Fibroblast of lung (primary cell): ENCODE measurements at regions not wholly inside any gene's neighbourhood (a gene's known extent, or its start where the extent isn't known, plus 50 kb on each side); places are given as distances from the start of the nearest gene placed in this dataset.

Source experiments
- DNase-seq, 2 donors: peaks; one replicate each; pipeline versions ENCODE4 v3.0.0 to v3.0.0-alpha.2; 2010; ENCODE audit warnings: low read depth in 2 of 2
- H2AFZ ChIP-seq: 2 replicates; pipeline ENCODE4 v1.5.1; 2012; ENCODE audit warnings: low read length, control low read depth, inconsistent platforms
- H3K27ac ChIP-seq: 2 replicates; pipeline ENCODE4 v1.5.1; 2011; ENCODE audit warnings: low read length, control low read depth; ENCODE audit not compliant: insufficient read depth
- H3K27me3 ChIP-seq: 2 replicates; pipeline ENCODE4 v1.5.1; 2011; ENCODE audit warnings: mild to moderate bottlenecking, low read length; ENCODE audit not compliant: control insufficient read depth, insufficient read depth
- H3K36me3 ChIP-seq: 2 replicates; pipeline ENCODE4 v1.5.1; 2011; ENCODE audit warnings: low read length; ENCODE audit not compliant: control insufficient read depth, insufficient read depth
- H3K4me1 ChIP-seq: 2 replicates; pipeline ENCODE4 v1.5.1; 2011; ENCODE audit warnings: low read length; ENCODE audit not compliant: control insufficient read depth, insufficient read depth; ENCODE audit errors: extremely low read depth
- H3K4me2 ChIP-seq: 2 replicates; pipeline ENCODE4 v1.5.1; 2011; ENCODE audit warnings: low read length, control low read depth; ENCODE audit not compliant: insufficient read depth; ENCODE audit errors: extremely low read depth
- H3K4me3 ChIP-seq, 4 experiments: fragments of 200-600 bp in 1 of 4; sonication (generic) in 1 of 4; replicated peaks in 1 of 4; 2 replicates each; pipeline ENCODE4 v1.5.1; 2011 to 2016; ENCODE audit warnings: low read length in 4 of 4, low read depth in 3 of 4, mild to moderate bottlenecking in 3 of 4, control low read depth in 2 of 4, inconsistent platforms in 1 of 4, mixed read lengths in 1 of 4; ENCODE audit not compliant: insufficient read depth in 1 of 4; ENCODE audit errors: control extremely low read depth in 1 of 4
- H3K79me2 ChIP-seq: 2 replicates; pipeline ENCODE4 v1.5.1; 2012; ENCODE audit warnings: mild to moderate bottlenecking, low read length, inconsistent platforms; ENCODE audit not compliant: control insufficient read depth, insufficient read depth
- H3K9ac ChIP-seq: 2 replicates; pipeline ENCODE4 v1.5.1; 2011; ENCODE audit warnings: mild to moderate bottlenecking, low read length, control low read depth; ENCODE audit not compliant: insufficient read depth
- H3K9me3 ChIP-seq: 2 replicates; pipeline ENCODE4 v1.5.1; 2012; ENCODE audit warnings: low read depth, low read length; ENCODE audit not compliant: control insufficient read depth, insufficient read depth
- H4K20me1 ChIP-seq: 2 replicates; pipeline ENCODE4 v1.5.1; 2011; ENCODE audit warnings: low read length; ENCODE audit not compliant: control insufficient read depth, insufficient read depth; ENCODE audit errors: extremely low read depth
- EZH2 ChIP-seq: IDR thresholded peaks from 2 replicates; pipeline ENCODE4 v1.5.1; 2012; ENCODE audit warnings: low read length, control low read depth, mild to moderate bottlenecking; ENCODE audit errors: missing control alignments
- TF ChIP-seq, protein P1 (sequence below), 2 donors: IDR thresholded peaks in 1 of 2; conservative IDR thresholded peaks in 1 of 2; 1 replicate in 1 of 2; 2 replicates in 1 of 2; pipeline ENCODE4 v1.5.1; 2011 to 2012; ENCODE audit warnings: low read length in 2 of 2, control low read depth in 1 of 2, inconsistent platforms in 1 of 2, low read depth in 1 of 2, mild to moderate bottlenecking in 1 of 2

GRCh38 chr9:87214991-87215390 lies 267.7 kb upstream of the GAS1 start:
- TF ChIP-seq, protein P1, sequence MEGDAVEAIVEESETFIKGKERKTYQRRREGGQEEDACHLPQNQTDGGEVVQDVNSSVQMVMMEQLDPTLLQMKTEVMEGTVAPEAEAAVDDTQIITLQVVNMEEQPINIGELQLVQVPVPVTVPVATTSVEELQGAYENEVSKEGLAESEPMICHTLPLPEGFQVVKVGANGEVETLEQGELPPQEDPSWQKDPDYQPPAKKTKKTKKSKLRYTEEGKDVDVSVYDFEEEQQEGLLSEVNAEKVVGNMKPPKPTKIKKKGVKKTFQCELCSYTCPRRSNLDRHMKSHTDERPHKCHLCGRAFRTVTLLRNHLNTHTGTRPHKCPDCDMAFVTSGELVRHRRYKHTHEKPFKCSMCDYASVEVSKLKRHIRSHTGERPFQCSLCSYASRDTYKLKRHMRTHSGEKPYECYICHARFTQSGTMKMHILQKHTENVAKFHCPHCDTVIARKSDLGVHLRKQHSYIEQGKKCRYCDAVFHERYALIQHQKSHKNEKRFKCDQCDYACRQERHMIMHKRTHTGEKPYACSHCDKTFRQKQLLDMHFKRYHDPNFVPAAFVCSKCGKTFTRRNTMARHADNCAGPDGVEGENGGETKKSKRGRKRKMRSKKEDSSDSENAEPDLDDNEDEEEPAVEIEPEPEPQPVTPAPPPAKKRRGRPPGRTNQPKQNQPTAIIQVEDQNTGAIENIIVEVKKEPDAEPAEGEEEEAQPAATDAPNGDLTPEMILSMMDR (conservative IDR thresholded peaks at IDR 0.05 in 1 of 2, IDR thresholded peaks at IDR 0.05 in 1 of 2; ENCODE audit: low read depth in 1 of 2, low read length in 2 of 2) = no peak
- TF ChIP-seq EZH2 = no peak
- Histone ChIP-seq H3K4me2 (no peak overlapping the region), H4K20me1 (no peaks in the 10 kb centered on the region), H3K4me1 (no peaks in the 10 kb centered on the region), H3K36me3 (no peaks in the 10 kb centered on the region), H3K9me3 (no peaks in the 10 kb centered on the region), H2AFZ (no peak overlapping the region), H3K9ac (no peak overlapping the region), H3K4me3 (no peak overlapping the region), H3K27ac (no peak overlapping the region), H3K79me2 (no peaks in the 10 kb centered on the region), H3K27me3 (no peaks in the 10 kb centered on the region)
- DNase-seq = no peak

DNA sequence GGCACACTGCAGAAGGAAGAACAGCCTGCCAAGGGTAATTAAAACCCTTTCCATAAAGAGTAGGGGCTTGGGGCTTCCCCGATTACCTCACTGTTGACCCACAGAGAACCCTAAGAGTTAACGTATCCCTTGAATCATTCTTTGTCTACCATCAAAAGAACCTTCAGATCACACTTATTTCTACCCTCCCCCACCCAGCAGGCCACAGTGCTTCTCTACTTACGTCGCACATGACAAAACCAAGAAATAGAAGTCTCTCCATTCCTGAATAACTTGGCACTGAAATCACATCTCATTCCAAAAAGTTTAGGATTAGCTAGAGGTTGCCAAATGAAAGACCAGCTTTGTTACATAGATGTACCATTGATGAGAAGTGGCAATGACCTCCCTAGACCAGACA lies 268.7 kb upstream of the GAS1 start:
- H3K27me3 ChIP-seq = no peaks in the 10 kb centered on the region
- no peaks in the 10 kb centered on the region for H3K9me3 ChIP-seq
- no peaks in the 10 kb centered on the region for H3K36me3 ChIP-seq
- no peak overlapping the region for H2AFZ ChIP-seq
- TF ChIP-seq, protein P1 (conservative IDR thresholded peaks at IDR 0.05 in 1 of 2, IDR thresholded peaks at IDR 0.05 in 1 of 2; ENCODE audit: low read depth in 1 of 2, low read length in 2 of 2) = no peak
- TF ChIP-seq EZH2 = no peak
- no peak overlapping the region for H3K4me3 ChIP-seq
- no peaks in the 10 kb centered on the region for H3K79me2 ChIP-seq
- no peak overlapping the region for H3K9ac ChIP-seq
- H3K4me2 ChIP-seq = no peak overlapping the region
- H3K4me1 ChIP-seq = no peaks in the 10 kb centered on the region
- no peaks in the 10 kb centered on the region for H4K20me1 ChIP-seq
- DNase-seq = no peak
- H3K27ac ChIP-seq = no peak overlapping the region

DNA sequence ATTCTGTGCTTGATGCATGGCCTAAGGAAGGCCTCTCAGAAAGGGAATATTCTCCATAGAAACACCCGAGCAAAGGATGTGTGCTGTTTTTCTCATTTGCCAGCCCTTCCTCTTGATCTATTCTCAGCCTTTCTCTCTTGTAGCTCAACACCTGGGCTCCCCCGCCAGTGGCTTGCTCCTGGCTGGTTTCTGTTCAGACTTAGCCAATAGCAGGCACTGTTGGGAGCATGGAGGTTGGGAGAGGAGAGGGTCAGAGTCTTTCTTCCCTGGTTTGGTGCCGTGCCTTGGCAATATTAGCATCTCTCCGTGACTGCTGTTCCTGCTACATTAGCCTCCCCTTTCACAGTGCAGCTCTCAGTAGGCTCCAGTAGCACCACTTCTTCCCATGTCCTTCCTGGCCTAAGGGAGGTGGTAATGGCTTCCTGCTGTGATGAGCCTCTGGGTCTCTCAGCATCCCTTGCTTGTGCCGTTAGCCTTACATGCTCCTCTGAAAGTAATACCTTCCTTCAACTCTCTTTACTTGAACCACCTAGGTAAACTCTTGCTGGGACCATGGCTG lies 269.7 kb upstream of the GAS1 start:
- Histone ChIP-seq H3K4me1 (no peaks in the 10 kb centered on the region), H4K20me1 (no peaks in the 10 kb centered on the region), H3K9me3 (no peaks in the 10 kb centered on the region), H3K4me2 (no peak overlapping the region), H3K36me3 (no peaks in the 10 kb centered on the region), H3K4me3 (no peak overlapping the region), H3K27ac (no peak overlapping the region), H2AFZ (no peak overlapping the region), H3K9ac (no peak overlapping the region), H3K27me3 (no peaks in the 10 kb centered on the region), H3K79me2 (no peaks in the 10 kb centered on the region)
- TF ChIP-seq EZH2 = no peak
- TF ChIP-seq, protein P1 (conservative IDR thresholded peaks at IDR 0.05 in 1 of 2, IDR thresholded peaks at IDR 0.05 in 1 of 2; ENCODE audit: low read depth in 1 of 2, low read length in 2 of 2) = no peak
- no peak for DNase-seq
